OCI-LY3 (cell line): ENCODE measurements at regions not wholly inside any gene's neighbourhood (a gene's known extent, or its start where the extent isn't known, plus 50 kb on each side); places are given as distances from the start of the nearest gene placed in this dataset.

Experiments
- CTCF ChIP-seq: fragments of 200-600, 300-600 bp; sonication (generic); IDR thresholded peaks from 2 replicates; pipeline ENCODE4 v1.5.1; 2014; ENCODE audit warnings: antibody characterized with exemption, low read length, low read depth
- EZH2phosphoT487 ChIP-seq: fragments of 200-600 bp; shearing (Covaris generic); IDR thresholded peaks from 2 replicates; pipeline ENCODE4 v1.6.1; 2018; ENCODE audit warnings: antibody characterized with exemption, mixed run types, low read depth

GRCh38 chr1:172843444-172843843 lies 184.5 kb downstream of the FASLG start:
- TF ChIP-seq CTCF: no peak
- TF ChIP-seq EZH2phosphoT487: no peak
